ENCODE measurements at regions not wholly inside any gene's neighbourhood (a gene's known extent, or its start where the extent isn't known, plus 50 kb on each side); places are given as distances from the start of the nearest gene placed in this dataset.

DNA sequence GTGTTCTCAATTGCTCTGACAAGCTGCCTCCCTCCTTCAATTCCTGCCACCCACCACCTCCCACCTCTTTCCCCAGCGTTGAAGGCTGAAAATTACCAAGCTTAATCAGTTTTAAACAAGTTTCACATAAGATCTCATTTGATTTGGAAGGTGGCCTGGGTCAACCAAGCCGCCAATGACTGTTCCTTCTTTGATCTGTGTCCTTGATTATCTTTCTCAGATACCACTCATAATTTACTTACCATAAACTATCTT lies 211.4 kb downstream of the SLIT2 start:
- TF ChIP-seq, protein P1, sequence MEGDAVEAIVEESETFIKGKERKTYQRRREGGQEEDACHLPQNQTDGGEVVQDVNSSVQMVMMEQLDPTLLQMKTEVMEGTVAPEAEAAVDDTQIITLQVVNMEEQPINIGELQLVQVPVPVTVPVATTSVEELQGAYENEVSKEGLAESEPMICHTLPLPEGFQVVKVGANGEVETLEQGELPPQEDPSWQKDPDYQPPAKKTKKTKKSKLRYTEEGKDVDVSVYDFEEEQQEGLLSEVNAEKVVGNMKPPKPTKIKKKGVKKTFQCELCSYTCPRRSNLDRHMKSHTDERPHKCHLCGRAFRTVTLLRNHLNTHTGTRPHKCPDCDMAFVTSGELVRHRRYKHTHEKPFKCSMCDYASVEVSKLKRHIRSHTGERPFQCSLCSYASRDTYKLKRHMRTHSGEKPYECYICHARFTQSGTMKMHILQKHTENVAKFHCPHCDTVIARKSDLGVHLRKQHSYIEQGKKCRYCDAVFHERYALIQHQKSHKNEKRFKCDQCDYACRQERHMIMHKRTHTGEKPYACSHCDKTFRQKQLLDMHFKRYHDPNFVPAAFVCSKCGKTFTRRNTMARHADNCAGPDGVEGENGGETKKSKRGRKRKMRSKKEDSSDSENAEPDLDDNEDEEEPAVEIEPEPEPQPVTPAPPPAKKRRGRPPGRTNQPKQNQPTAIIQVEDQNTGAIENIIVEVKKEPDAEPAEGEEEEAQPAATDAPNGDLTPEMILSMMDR (IDR thresholded peaks at IDR 0.05), result no peak
- intact Hi-C loops (cut with DNase I, micrococcal nuclease), result no loop called here
- CTCF ChIA-PET, result no interaction called here

DNA sequence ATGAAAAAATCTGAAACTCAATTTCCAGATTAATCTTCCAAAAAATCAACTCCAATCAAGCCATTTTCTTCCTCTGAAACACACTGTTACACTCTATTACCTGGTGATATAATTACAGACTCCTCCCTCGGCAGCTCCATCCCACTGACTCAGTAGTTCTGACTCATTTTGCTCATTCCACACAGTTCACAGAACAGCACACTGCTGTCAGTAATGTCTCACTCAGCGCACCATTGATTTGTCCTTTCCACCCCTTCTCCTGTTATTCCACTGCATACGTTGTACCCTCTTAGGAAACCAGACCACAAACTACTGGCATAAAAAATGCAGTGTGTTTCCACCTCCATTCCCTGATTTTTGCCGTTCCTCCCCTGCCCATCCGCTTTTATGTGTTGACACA lies 212.7 kb downstream of the SLIT2 start:
- intact Hi-C loops (cut with DNase I, micrococcal nuclease), result no loop called here

More for the DNA sequence above, 211.4 kb downstream of the SLIT2 start:
- no peak for ATAC-seq (ENCODE audit: poor library complexity)
- H3K4me1 Mint-ChIP-seq (ENCODE audit: low read depth), result no peaks in the 10 kb centered on the region
- no peak for DNase-seq
- Histone ChIP-seq H3K27ac (ENCODE audit: low read depth in 1 of 2, low read length in 2 of 2) (no peak overlapping the region), H3K4me3 (ENCODE audit: low read length) (no peak overlapping the region), H3K4me1 (ENCODE audit: insufficient read depth, low read length) (no peaks in the 10 kb centered on the region), H3K9me3 (ENCODE audit: control insufficient read depth in 1 of 2, insufficient read depth in 1 of 2, low read length in 2 of 2) (no peaks in the 10 kb centered on the region), H3K27me3 (ENCODE audit: control insufficient read depth in 1 of 2, insufficient read depth in 2 of 2, low read length in 2 of 2) (no peaks in the 10 kb centered on the region), H3K36me3 (ENCODE audit: insufficient read depth, low read length) (no peaks in the 10 kb centered on the region)
- POLR2A ChIA-PET, result no interaction called here
- H3K9me3 Mint-ChIP-seq, result no peaks in the 10 kb centered on the region
- H3K27ac Mint-ChIP-seq, result no peak overlapping the region
- H3K4me3 Mint-ChIP-seq, result no peak overlapping the region
- no peaks in the 10 kb centered on the region for H3K27me3 Mint-ChIP-seq
- no peaks in the 10 kb centered on the region for H3K36me3 Mint-ChIP-seq (ENCODE audit: low read depth)

DNA sequence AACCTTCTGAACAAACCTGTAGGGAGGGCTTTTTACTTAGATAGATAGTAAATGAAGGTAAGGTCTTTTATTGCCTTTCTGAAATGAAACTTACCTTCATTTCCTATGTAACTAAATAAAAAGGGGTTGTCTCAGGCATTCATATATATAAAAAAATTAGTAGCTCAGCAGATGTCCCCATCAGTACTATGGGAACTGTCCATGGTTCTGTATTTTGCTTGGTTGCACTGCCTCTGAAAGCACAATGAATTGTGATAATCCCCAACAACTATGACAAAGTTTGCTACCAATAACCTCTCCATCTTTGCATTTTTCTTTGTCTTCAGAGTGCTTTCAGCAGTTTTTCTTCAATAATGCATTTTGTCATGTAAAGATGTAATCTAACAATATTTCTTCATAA lies 222.4 kb downstream of the SLIT2 start:
- peaks cover 3% of the 10 kb centered on the region for H3K9me3 Mint-ChIP-seq
- no peak overlapping the region for H3K4me3 Mint-ChIP-seq
- no peaks in the 10 kb centered on the region for H3K36me3 ChIP-seq (ENCODE audit: insufficient read depth, low read length)
- no peak overlapping the region for H3K27ac Mint-ChIP-seq
- H3K27ac ChIP-seq (ENCODE audit: low read depth in 1 of 2, low read length in 2 of 2), result no peak overlapping the region
- no peaks in the 10 kb centered on the region for H3K4me1 Mint-ChIP-seq (ENCODE audit: low read depth)
- H3K27me3 Mint-ChIP-seq, result no peaks in the 10 kb centered on the region
- POLR2A ChIA-PET, result no interaction called here
- intact Hi-C loops (cut with DNase I, micrococcal nuclease), result no loop called here
- TF ChIP-seq, protein P1 (IDR thresholded peaks at IDR 0.05), result no peak
- H3K4me1 ChIP-seq (ENCODE audit: insufficient read depth, low read length), result no peaks in the 10 kb centered on the region
- no peaks in the 10 kb centered on the region for H3K36me3 Mint-ChIP-seq (ENCODE audit: low read depth)
- DNase-seq (no peak), ATAC-seq (ENCODE audit: poor library complexity) (no peak)
- H3K9me3 ChIP-seq (ENCODE audit: control insufficient read depth in 1 of 2, insufficient read depth in 1 of 2, low read length in 2 of 2), result no peaks in the 10 kb centered on the region
- no peak overlapping the region for H3K4me3 ChIP-seq (ENCODE audit: low read length)
- no peaks in the 10 kb centered on the region for H3K27me3 ChIP-seq (ENCODE audit: control insufficient read depth in 1 of 2, insufficient read depth in 2 of 2, low read length in 2 of 2)
- CTCF ChIA-PET, result no interaction called here

More for the DNA sequence above, 212.7 kb downstream of the SLIT2 start:
- Mint-ChIP-seq H3K36me3 (ENCODE audit: low read depth) (no peaks in the 10 kb centered on the region), H3K4me3 (no peak overlapping the region), H3K4me1 (ENCODE audit: low read depth) (no peaks in the 10 kb centered on the region), H3K27me3 (no peaks in the 10 kb centered on the region), H3K27ac (no peak overlapping the region), H3K9me3 (no peaks in the 10 kb centered on the region)
- H3K9me3 ChIP-seq (ENCODE audit: control insufficient read depth in 1 of 2, insufficient read depth in 1 of 2, low read length in 2 of 2), result no peaks in the 10 kb centered on the region
- no peaks in the 10 kb centered on the region for H3K4me1 ChIP-seq (ENCODE audit: insufficient read depth, low read length)
- no peak overlapping the region for H3K27ac ChIP-seq (ENCODE audit: low read depth in 1 of 2, low read length in 2 of 2)
- ATAC-seq (ENCODE audit: poor library complexity) (no peak), DNase-seq (no peak)
- no peaks in the 10 kb centered on the region for H3K27me3 ChIP-seq (ENCODE audit: control insufficient read depth in 1 of 2, insufficient read depth in 2 of 2, low read length in 2 of 2)
- no peaks in the 10 kb centered on the region for H3K36me3 ChIP-seq (ENCODE audit: insufficient read depth, low read length)
- ChIA-PET POLR2A (no interaction called here), CTCF (no interaction called here)
- TF ChIP-seq, protein P1 (IDR thresholded peaks at IDR 0.05), result no peak
- H3K4me3 ChIP-seq (ENCODE audit: low read length), result no peak overlapping the region
